OCI-LY7 (cell line): ENCODE measurements at regions not wholly inside any gene's neighbourhood (a gene's known extent, or its start where the extent isn't known, plus 50 kb on each side); places are given as distances from the start of the nearest gene placed in this dataset.

Experiments
- BruUV-seq: library from RNA; stranded (reverse); fragments of 400-500 nt; replicated peaks from 2 replicates; lab custom pipeline; 2021; lab: Mats Ljungman, UMichigan
- CTCF ChIA-PET: fragments of 300-600 bp; sonication (Branson Sonifier 250); formaldehyde crosslinking; loops from one replicate; lab custom pipeline; 2022; ENCODE audit warnings: antibody characterized with exemption; ENCODE audit not compliant: unreplicated experiment; lab: Charles Lee
- POLR2A ChIA-PET: fragments of 300-600 bp; sonication (Branson Sonifier 250); formaldehyde crosslinking; loops from one replicate; lab custom pipeline; 2022; ENCODE audit warnings: antibody characterized with exemption; lab: Charles Lee
- DNase-seq: peaks from one replicate; pipeline ENCODE4 v3.0.0-alpha.2; 2015; ENCODE audit warnings: low spot score
- H2AFZ ChIP-seq: fragments of 200-600 bp; sonication (generic), shearing (Covaris generic); 2 replicates; pipeline ENCODE4 v1.6.1; 2014; ENCODE audit warnings: mild to moderate bottlenecking, antibody characterized with exemption, low read length, moderate library complexity
- H3K27ac ChIP-seq: fragments of 200-600 bp; sonication (generic); 2 replicates; pipeline ENCODE4 v1.5.1; 2014; ENCODE audit warnings: mixed run types, low read depth, mild to moderate bottlenecking, moderate library complexity, low read length, inconsistent platforms; ENCODE audit not compliant: poor library complexity, severe bottlenecking
- H3K36me3 ChIP-seq: fragments of 200-600 bp; sonication (generic); 2 replicates; pipeline ENCODE4 v1.6.1; 2014; ENCODE audit warnings: mild to moderate bottlenecking, antibody characterized with exemption, low read length, moderate library complexity, mixed read lengths; ENCODE audit not compliant: insufficient read depth
- H3K4me1 ChIP-seq: fragments of 200-600 bp; sonication (generic); 2 replicates; pipeline ENCODE4 v1.5.1; 2014; ENCODE audit warnings: mild to moderate bottlenecking, low read length; ENCODE audit not compliant: insufficient read depth, poor library complexity, severe bottlenecking
- H3K4me2 ChIP-seq: fragments of 200-600 bp; sonication (generic); 2 replicates; pipeline ENCODE4 v1.6.1; 2014; ENCODE audit warnings: mild to moderate bottlenecking, low read length
- H3K4me3 ChIP-seq: fragments of 200-600 bp; sonication (generic); 2 replicates; pipeline ENCODE4 v1.5.1; 2014; ENCODE audit warnings: mild to moderate bottlenecking, low read depth, low read length; ENCODE audit not compliant: poor library complexity, severe bottlenecking
- H3K79me2 ChIP-seq: fragments of 200-600 bp; sonication (generic); 2 replicates; pipeline ENCODE4 v1.6.1; 2016; ENCODE audit warnings: low read depth, mild to moderate bottlenecking, low read length, moderate library complexity, mixed read lengths; ENCODE audit not compliant: insufficient read depth
- H3K9me2 ChIP-seq: fragments of 200-600 bp; sonication (generic); 2 replicates; pipeline ENCODE4 v1.6.1; 2016; ENCODE audit warnings: mild to moderate bottlenecking, low read length, mixed read lengths; ENCODE audit not compliant: insufficient read depth
- H3K9me3 ChIP-seq: fragments of 200-600 bp; sonication (generic); 2 replicates; pipeline ENCODE4 v1.6.1; 2014; ENCODE audit warnings: mild to moderate bottlenecking, mixed run types, low read length, mixed read lengths
- H4K20me1 ChIP-seq: fragments of 200-600 bp; sonication (generic); 2 replicates; pipeline ENCODE4 v1.6.1; 2014; ENCODE audit warnings: mild to moderate bottlenecking, antibody characterized with exemption, low read length, moderate library complexity, mixed read lengths; ENCODE audit not compliant: insufficient read depth
- EZH2phosphoT487 ChIP-seq: fragments of 200-600 bp; sonication (generic); IDR thresholded peaks from 2 replicates; pipeline ENCODE4 v1.6.1; 2018; ENCODE audit warnings: low read depth, borderline replicate concordance, mild to moderate bottlenecking, mixed run types, antibody characterized with exemption, low read length, moderate library complexity, mixed read lengths
- intact Hi-C: fragments of 100-400 bp; cut with micrococcal nuclease; formaldehyde crosslinking; loops from one replicate; pipeline ENCODE4 v1.10.0; 2022; ENCODE audit not compliant: unreplicated experiment
- TF ChIP-seq, protein P1 (sequence below): fragments of 200-600 bp; sonication (generic); conservative IDR thresholded peaks from 2 replicates; pipeline ENCODE4 v1.5.1; 2014; ENCODE audit warnings: mild to moderate bottlenecking, antibody characterized with exemption, low read length, moderate library complexity, mixed read lengths

- BruUV-seq = no TSS peak
Measured at GRCh38 chr11:119779195-119780071, 50.4 kb upstream of the NECTIN1 start.

More at GRCh38 chr11:119779195-119780071, 50.4 kb upstream of the NECTIN1 start:
- Histone ChIP-seq H3K9me2 (no peaks in the 10 kb centered on the region), H3K4me3 (no peak overlapping the region), H4K20me1 (no peaks in the 10 kb centered on the region), H3K4me1 (no peaks in the 10 kb centered on the region), H2AFZ (no peak overlapping the region), H3K9me3 (no peaks in the 10 kb centered on the region), H3K27ac (no peak overlapping the region), H3K36me3 (no peaks in the 10 kb centered on the region), H3K79me2 (no peaks in the 10 kb centered on the region), H3K4me2 (no peak overlapping the region)
- CTCF ChIA-PET = no interaction called here
- POLR2A ChIA-PET = interaction anchor here (0.9 kb wide), 1 partner anchor 11 kb away, joined by 4 read pairs; no protein-coding TSS in a partner anchor
- no peak for DNase-seq
- TF ChIP-seq EZH2phosphoT487 = no peak
- TF ChIP-seq, protein P1, sequence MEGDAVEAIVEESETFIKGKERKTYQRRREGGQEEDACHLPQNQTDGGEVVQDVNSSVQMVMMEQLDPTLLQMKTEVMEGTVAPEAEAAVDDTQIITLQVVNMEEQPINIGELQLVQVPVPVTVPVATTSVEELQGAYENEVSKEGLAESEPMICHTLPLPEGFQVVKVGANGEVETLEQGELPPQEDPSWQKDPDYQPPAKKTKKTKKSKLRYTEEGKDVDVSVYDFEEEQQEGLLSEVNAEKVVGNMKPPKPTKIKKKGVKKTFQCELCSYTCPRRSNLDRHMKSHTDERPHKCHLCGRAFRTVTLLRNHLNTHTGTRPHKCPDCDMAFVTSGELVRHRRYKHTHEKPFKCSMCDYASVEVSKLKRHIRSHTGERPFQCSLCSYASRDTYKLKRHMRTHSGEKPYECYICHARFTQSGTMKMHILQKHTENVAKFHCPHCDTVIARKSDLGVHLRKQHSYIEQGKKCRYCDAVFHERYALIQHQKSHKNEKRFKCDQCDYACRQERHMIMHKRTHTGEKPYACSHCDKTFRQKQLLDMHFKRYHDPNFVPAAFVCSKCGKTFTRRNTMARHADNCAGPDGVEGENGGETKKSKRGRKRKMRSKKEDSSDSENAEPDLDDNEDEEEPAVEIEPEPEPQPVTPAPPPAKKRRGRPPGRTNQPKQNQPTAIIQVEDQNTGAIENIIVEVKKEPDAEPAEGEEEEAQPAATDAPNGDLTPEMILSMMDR = no peak
- intact Hi-C loops = no loop called here
